HEK293 (cell line): ENCODE measurements at regions not wholly inside any gene's neighbourhood (a gene's known extent, or its start where the extent isn't known, plus 50 kb on each side); places are given as distances from the start of the nearest gene placed in this dataset.
"Not testable (repeated sequence)": the region's sequence is repeated elsewhere in the genome, so short reads cannot be mapped to it uniquely, and the experiment has no call there.

Experiments used
- ATF2 ChIP-seq: fragments of 450-650 bp; formaldehyde crosslinking; IDR thresholded peaks from 2 replicates; pipeline ENCODE4 v1.5.1; 2016; ENCODE audit warnings: missing biosample characterization, missing genetic modification characterization, low read depth
- CTCF ChIP-seq: fragments of 450-650 bp; formaldehyde crosslinking; IDR thresholded peaks from 2 replicates; pipeline ENCODE4 v1.5.1; 2016; ENCODE audit warnings: missing biosample characterization, missing genetic modification characterization
- YY1 ChIP-seq: fragments of 450-650 bp; formaldehyde crosslinking; IDR thresholded peaks from 2 replicates; pipeline ENCODE4 v1.5.1; 2018; ENCODE audit warnings: missing biosample characterization, missing genetic modification characterization
- ZNF155 ChIP-seq: fragments of 450-650 bp; formaldehyde crosslinking; IDR thresholded peaks from 2 replicates; pipeline ENCODE4 v1.5.1; 2016; ENCODE audit warnings: missing biosample characterization, missing genetic modification characterization
- ZNF24 ChIP-seq: fragments of 450-650 bp; formaldehyde crosslinking; IDR thresholded peaks from 2 replicates; pipeline ENCODE4 v1.5.1; 2016; ENCODE audit warnings: missing biosample characterization, missing genetic modification characterization

- not testable (repeated sequence) for TF ChIP-seq CTCF (tag by site-specific recombination); ZNF155 (tag by site-specific recombination); YY1; ZNF24 (tag by site-specific recombination); ATF2 (tag by site-specific recombination)
Observed at GRCh38 chr2:6198370-6198919, 506.3 kb downstream of the SOX11 start.
